WTC11 (cell line): ENCODE measurements at regions not wholly inside any gene's neighbourhood (a gene's known extent, or its start where the extent isn't known, plus 50 kb on each side); places are given as distances from the start of the nearest gene placed in this dataset.

Source experiments
- ATAC-seq: fragments of 200-7000 bp; cut with Tn5 transposase; 2 replicates; pipeline ENCODE4 v1.10.0; 2021; ENCODE audit warnings: mild to moderate bottlenecking, moderate library complexity
- CTCF ChIA-PET: fragments of 300-600 bp; sonication (Branson Sonifier 250); formaldehyde crosslinking; loops from one replicate; lab custom pipeline; 2021; ENCODE audit warnings: antibody characterized with exemption; lab: Charles Lee
- POLR2A ChIA-PET: fragments of 350-600 bp; sonication (Branson Sonifier 250); formaldehyde crosslinking; loops from one replicate; lab custom pipeline; 2021; ENCODE audit warnings: antibody characterized with exemption; lab: Charles Lee
- DNase-seq: peaks from one replicate; pipeline ENCODE4 v3.0.0; 2021; ENCODE audit warnings: low spot score
- H3K27ac Mint-ChIP-seq: 2 replicates; pipeline ENCODE4 v1.8.0; 2021; ENCODE audit warnings: mixed read lengths
- H3K27me3 Mint-ChIP-seq: 2 replicates; pipeline ENCODE4 v1.8.0; 2021; ENCODE audit warnings: low read depth, mild to moderate bottlenecking, moderate library complexity, mixed read lengths
- H3K36me3 Mint-ChIP-seq: 2 replicates; pipeline ENCODE4 v1.8.0; 2021; ENCODE audit warnings: mixed read lengths
- H3K4me1 Mint-ChIP-seq: 2 replicates; pipeline ENCODE4 v1.8.0; 2022; ENCODE audit warnings: mixed read lengths
- H3K4me3 Mint-ChIP-seq: 2 replicates; pipeline ENCODE4 v1.8.0; 2021; ENCODE audit warnings: mild to moderate bottlenecking, moderate library complexity, mixed read lengths
- H3K9me3 Mint-ChIP-seq: 2 replicates; pipeline ENCODE4 v1.8.0; 2021; ENCODE audit warnings: mixed read lengths
- CREB1 ChIP-seq: sonication (generic); formaldehyde crosslinking; IDR thresholded peaks from 2 replicates; pipeline ENCODE4 v1.8.0; 2023; ENCODE audit warnings: mild to moderate bottlenecking, missing genetic modification reagents
- ELF4 ChIP-seq: sonication (generic); formaldehyde crosslinking; IDR thresholded peaks from 2 replicates; pipeline ENCODE4 v1.8.1; 2022; ENCODE audit warnings: low read depth, mild to moderate bottlenecking, moderate library complexity, missing genetic modification reagents
- ESRRA ChIP-seq: sonication (generic); formaldehyde crosslinking; IDR thresholded peaks from 2 replicates; pipeline ENCODE4 v1.8.1; 2022; ENCODE audit warnings: mild to moderate bottlenecking, missing genetic modification reagents, borderline replicate concordance
- ETV6 ChIP-seq: sonication (generic); formaldehyde crosslinking; IDR thresholded peaks from 2 replicates; pipeline ENCODE4 v1.8.1; 2022; ENCODE audit warnings: mild to moderate bottlenecking, missing genetic modification reagents
- FOXJ3 ChIP-seq: sonication (generic); formaldehyde crosslinking; IDR thresholded peaks from 2 replicates; pipeline ENCODE4 v1.9.0; 2021; ENCODE audit warnings: missing genetic modification reagents, mild to moderate bottlenecking, borderline replicate concordance
- FOXK1 ChIP-seq: sonication (generic); formaldehyde crosslinking; IDR thresholded peaks from 2 replicates; pipeline ENCODE4 v1.8.0; 2022; ENCODE audit warnings: mild to moderate bottlenecking, moderate library complexity, missing genetic modification reagents
- GABPB1 ChIP-seq: sonication (generic); formaldehyde crosslinking; IDR thresholded peaks from 2 replicates; pipeline ENCODE4 v1.8.1; 2023; ENCODE audit warnings: mild to moderate bottlenecking, missing genetic modification reagents
- JUN ChIP-seq: sonication (generic); formaldehyde crosslinking; IDR thresholded peaks from 2 replicates; pipeline ENCODE4 v1.8.0; 2023; ENCODE audit warnings: mild to moderate bottlenecking, missing genetic modification reagents
- PRRX2 ChIP-seq: fragments of 250-450 bp; sonication (Bioruptor Pico); IDR thresholded peaks from 2 replicates; pipeline ENCODE4 v1.8.0; 2021; ENCODE audit warnings: mild to moderate bottlenecking
- RELA ChIP-seq: sonication (generic); formaldehyde crosslinking; IDR thresholded peaks from 2 replicates; pipeline ENCODE4 v1.8.1; 2022; ENCODE audit warnings: missing genetic modification reagents, mild to moderate bottlenecking, borderline replicate concordance
- SP1 ChIP-seq: sonication (generic); formaldehyde crosslinking; conservative IDR thresholded peaks from 2 replicates; pipeline ENCODE4 v1.8.1; 2022; ENCODE audit warnings: missing genetic modification reagents
- ZNF138 ChIP-seq: sonication (generic); formaldehyde crosslinking; conservative IDR thresholded peaks from 2 replicates; pipeline ENCODE4 v1.8.1; 2022; ENCODE audit warnings: mild to moderate bottlenecking, moderate library complexity, missing genetic modification reagents
- ZNF423 ChIP-seq: fragments of 250-450 bp; sonication (Bioruptor Pico); IDR thresholded peaks from 2 replicates; pipeline ENCODE4 v2.1.2; 2022; ENCODE audit warnings: mild to moderate bottlenecking, moderate library complexity
- TF ChIP-seq, protein P1 (sequence below): sonication (generic); formaldehyde crosslinking; conservative IDR thresholded peaks from 2 replicates; pipeline ENCODE4 v1.8.1; 2023; ENCODE audit warnings: mild to moderate bottlenecking, low read depth, missing genetic modification reagents, moderate library complexity
- TF ChIP-seq, protein P2 (sequence below): sonication (generic); formaldehyde crosslinking; IDR thresholded peaks from 2 replicates; pipeline ENCODE4 v1.8.0; 2022; ENCODE audit warnings: mild to moderate bottlenecking, missing genetic modification reagents
- TF ChIP-seq, protein P3 (sequence below): fragments of 200-600 bp; IDR thresholded peaks from 2 replicates; pipeline ENCODE4 v1.8.0; 2022; ENCODE audit warnings: antibody characterized with exemption
- TF ChIP-seq, protein P4 (sequence below): sonication (generic); formaldehyde crosslinking; IDR thresholded peaks from 2 replicates; pipeline ENCODE4 v1.8.0; 2023; ENCODE audit warnings: mild to moderate bottlenecking, missing genetic modification reagents
- TF ChIP-seq, protein P5 (sequence below): sonication (generic); formaldehyde crosslinking; IDR thresholded peaks from 2 replicates; pipeline ENCODE4 v1.8.0; 2023; ENCODE audit warnings: missing genetic modification reagents
- TF ChIP-seq, protein P6 (sequence below): sonication (generic); formaldehyde crosslinking; IDR thresholded peaks from 2 replicates; pipeline ENCODE4 v1.8.1; 2023; ENCODE audit warnings: mild to moderate bottlenecking, missing genetic modification reagents
- TF ChIP-seq, protein P7 (sequence below): sonication (generic); formaldehyde crosslinking; IDR thresholded peaks from 2 replicates; pipeline ENCODE4 v1.8.1; 2022; ENCODE audit warnings: low read depth, mild to moderate bottlenecking, moderate library complexity, missing genetic modification reagents, borderline replicate concordance

DNA sequence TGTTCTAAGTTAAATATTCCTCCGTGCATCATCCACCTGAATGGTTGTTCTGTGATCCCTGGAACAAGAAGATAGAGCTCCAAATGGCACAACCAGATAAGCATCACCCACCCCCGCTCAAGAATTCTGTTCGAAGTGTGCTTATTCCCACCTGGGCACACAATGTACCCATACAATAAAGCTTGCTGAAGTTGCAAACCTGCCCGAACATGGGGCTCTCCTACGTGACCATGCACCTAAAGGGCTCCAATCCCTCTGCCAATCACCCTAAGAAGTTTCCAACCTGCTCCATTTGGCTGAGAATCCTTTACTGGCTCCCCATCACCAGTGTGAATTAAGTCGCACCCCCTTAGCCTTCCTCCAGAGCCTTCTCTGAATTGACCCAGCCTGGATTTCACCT, 1157.4 kb downstream of the TBC1D22A start:
- TF ChIP-seq RELA (CRISPR knock-in tag) (no peak), CREB1 (CRISPR knock-in tag) (no peak), ESRRA (CRISPR knock-in tag) (no peak), FOXK1 (CRISPR knock-in tag) (no peak)
- TF ChIP-seq, protein P1, sequence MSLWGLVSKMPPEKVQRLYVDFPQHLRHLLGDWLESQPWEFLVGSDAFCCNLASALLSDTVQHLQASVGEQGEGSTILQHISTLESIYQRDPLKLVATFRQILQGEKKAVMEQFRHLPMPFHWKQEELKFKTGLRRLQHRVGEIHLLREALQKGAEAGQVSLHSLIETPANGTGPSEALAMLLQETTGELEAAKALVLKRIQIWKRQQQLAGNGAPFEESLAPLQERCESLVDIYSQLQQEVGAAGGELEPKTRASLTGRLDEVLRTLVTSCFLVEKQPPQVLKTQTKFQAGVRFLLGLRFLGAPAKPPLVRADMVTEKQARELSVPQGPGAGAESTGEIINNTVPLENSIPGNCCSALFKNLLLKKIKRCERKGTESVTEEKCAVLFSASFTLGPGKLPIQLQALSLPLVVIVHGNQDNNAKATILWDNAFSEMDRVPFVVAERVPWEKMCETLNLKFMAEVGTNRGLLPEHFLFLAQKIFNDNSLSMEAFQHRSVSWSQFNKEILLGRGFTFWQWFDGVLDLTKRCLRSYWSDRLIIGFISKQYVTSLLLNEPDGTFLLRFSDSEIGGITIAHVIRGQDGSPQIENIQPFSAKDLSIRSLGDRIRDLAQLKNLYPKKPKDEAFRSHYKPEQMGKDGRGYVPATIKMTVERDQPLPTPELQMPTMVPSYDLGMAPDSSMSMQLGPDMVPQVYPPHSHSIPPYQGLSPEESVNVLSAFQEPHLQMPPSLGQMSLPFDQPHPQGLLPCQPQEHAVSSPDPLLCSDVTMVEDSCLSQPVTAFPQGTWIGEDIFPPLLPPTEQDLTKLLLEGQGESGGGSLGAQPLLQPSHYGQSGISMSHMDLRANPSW (CRISPR knock-in tag): no peak
- TF ChIP-seq, protein P2, sequence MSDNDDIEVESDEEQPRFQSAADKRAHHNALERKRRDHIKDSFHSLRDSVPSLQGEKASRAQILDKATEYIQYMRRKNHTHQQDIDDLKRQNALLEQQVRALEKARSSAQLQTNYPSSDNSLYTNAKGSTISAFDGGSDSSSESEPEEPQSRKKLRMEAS (CRISPR knock-in tag): no peak
- TF ChIP-seq, protein P3, sequence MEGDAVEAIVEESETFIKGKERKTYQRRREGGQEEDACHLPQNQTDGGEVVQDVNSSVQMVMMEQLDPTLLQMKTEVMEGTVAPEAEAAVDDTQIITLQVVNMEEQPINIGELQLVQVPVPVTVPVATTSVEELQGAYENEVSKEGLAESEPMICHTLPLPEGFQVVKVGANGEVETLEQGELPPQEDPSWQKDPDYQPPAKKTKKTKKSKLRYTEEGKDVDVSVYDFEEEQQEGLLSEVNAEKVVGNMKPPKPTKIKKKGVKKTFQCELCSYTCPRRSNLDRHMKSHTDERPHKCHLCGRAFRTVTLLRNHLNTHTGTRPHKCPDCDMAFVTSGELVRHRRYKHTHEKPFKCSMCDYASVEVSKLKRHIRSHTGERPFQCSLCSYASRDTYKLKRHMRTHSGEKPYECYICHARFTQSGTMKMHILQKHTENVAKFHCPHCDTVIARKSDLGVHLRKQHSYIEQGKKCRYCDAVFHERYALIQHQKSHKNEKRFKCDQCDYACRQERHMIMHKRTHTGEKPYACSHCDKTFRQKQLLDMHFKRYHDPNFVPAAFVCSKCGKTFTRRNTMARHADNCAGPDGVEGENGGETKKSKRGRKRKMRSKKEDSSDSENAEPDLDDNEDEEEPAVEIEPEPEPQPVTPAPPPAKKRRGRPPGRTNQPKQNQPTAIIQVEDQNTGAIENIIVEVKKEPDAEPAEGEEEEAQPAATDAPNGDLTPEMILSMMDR: no peak
- H3K27ac Mint-ChIP-seq: no peak overlapping the region
- no peak for ATAC-seq
- CTCF ChIA-PET: no interaction called here
- H3K4me3 Mint-ChIP-seq: no peak overlapping the region
- H3K9me3 Mint-ChIP-seq: peaks cover 20% of the 10 kb centered on the region
- H3K4me1 Mint-ChIP-seq: no peaks in the 10 kb centered on the region
- peaks cover 8% of the 10 kb centered on the region; the same call in 1 of the 2 replicates for H3K36me3 Mint-ChIP-seq
- DNase-seq: no peak
- H3K27me3 Mint-ChIP-seq: no peaks in the 10 kb centered on the region; the same call in 1 of the 2 replicates
- POLR2A ChIA-PET: no interaction called here

DNA sequence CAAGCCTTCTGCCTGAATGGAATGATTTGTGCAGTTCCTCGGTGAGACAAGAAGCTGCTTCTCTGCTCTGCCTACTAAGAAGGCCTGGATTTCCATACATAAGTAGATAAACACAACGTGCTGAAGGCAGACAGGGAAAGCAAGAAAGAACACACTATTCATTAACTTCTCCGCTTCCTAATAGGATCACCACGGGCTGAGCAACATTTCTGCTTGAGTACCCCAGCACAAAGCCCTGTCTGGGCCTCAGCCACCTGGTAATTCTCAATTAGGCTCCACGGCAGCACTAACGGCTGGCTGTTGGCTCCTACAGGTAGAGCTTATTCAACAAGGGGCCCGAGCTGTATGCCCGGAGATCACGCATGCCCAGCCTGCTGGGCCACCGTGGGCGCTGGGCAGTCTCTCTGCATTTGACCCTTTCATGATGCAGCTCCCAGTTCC, 1156.6 kb downstream of the TBC1D22A start:
- ChIA-PET POLR2A (no interaction called here), CTCF (no interaction called here)
- peaks cover 18% of the 10 kb centered on the region for H3K9me3 Mint-ChIP-seq
- H3K4me3 Mint-ChIP-seq: no peak overlapping the region
- no peaks in the 10 kb centered on the region; the same call in 1 of the 2 replicates for H3K27me3 Mint-ChIP-seq
- no peak for ATAC-seq
- no peaks in the 10 kb centered on the region for H3K4me1 Mint-ChIP-seq
- no peak overlapping the region for H3K27ac Mint-ChIP-seq
- TF ChIP-seq ZNF138 (no peak), JUN (no peak), PRRX2 (CRISPR knock-in tag) (no peak), FOXJ3 (CRISPR knock-in tag) (no peak), ESRRA (CRISPR knock-in tag) (no peak), ZNF423 (CRISPR knock-in tag) (no peak), ETV6 (CRISPR knock-in tag) (no peak), ELF4 (no peak), GABPB1 (CRISPR knock-in tag) (no peak), SP1 (CRISPR knock-in tag) (no peak)
- TF ChIP-seq, protein P4, sequence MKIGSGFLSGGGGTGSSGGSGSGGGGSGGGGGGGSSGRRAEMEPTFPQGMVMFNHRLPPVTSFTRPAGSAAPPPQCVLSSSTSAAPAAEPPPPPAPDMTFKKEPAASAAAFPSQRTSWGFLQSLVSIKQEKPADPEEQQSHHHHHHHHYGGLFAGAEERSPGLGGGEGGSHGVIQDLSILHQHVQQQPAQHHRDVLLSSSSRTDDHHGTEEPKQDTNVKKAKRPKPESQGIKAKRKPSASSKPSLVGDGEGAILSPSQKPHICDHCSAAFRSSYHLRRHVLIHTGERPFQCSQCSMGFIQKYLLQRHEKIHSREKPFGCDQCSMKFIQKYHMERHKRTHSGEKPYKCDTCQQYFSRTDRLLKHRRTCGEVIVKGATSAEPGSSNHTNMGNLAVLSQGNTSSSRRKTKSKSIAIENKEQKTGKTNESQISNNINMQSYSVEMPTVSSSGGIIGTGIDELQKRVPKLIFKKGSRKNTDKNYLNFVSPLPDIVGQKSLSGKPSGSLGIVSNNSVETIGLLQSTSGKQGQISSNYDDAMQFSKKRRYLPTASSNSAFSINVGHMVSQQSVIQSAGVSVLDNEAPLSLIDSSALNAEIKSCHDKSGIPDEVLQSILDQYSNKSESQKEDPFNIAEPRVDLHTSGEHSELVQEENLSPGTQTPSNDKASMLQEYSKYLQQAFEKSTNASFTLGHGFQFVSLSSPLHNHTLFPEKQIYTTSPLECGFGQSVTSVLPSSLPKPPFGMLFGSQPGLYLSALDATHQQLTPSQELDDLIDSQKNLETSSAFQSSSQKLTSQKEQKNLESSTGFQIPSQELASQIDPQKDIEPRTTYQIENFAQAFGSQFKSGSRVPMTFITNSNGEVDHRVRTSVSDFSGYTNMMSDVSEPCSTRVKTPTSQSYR (CRISPR knock-in tag): no peak
- TF ChIP-seq, protein P5, sequence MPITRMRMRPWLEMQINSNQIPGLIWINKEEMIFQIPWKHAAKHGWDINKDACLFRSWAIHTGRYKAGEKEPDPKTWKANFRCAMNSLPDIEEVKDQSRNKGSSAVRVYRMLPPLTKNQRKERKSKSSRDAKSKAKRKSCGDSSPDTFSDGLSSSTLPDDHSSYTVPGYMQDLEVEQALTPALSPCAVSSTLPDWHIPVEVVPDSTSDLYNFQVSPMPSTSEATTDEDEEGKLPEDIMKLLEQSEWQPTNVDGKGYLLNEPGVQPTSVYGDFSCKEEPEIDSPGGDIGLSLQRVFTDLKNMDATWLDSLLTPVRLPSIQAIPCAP: no peak
- TF ChIP-seq, protein P6, sequence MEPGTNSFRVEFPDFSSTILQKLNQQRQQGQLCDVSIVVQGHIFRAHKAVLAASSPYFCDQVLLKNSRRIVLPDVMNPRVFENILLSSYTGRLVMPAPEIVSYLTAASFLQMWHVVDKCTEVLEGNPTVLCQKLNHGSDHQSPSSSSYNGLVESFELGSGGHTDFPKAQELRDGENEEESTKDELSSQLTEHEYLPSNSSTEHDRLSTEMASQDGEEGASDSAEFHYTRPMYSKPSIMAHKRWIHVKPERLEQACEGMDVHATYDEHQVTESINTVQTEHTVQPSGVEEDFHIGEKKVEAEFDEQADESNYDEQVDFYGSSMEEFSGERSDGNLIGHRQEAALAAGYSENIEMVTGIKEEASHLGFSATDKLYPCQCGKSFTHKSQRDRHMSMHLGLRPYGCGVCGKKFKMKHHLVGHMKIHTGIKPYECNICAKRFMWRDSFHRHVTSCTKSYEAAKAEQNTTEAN: no peak
- TF ChIP-seq, protein P7, sequence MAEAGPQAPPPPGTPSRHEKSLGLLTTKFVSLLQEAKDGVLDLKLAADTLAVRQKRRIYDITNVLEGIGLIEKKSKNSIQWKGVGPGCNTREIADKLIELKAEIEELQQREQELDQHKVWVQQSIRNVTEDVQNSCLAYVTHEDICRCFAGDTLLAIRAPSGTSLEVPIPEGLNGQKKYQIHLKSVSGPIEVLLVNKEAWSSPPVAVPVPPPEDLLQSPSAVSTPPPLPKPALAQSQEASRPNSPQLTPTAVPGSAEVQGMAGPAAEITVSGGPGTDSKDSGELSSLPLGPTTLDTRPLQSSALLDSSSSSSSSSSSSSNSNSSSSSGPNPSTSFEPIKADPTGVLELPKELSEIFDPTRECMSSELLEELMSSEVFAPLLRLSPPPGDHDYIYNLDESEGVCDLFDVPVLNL (CRISPR knock-in tag): no peak
- TF ChIP-seq, all 79 proteins: peak for 0
- DNase-seq: no peak
- peaks cover 4% of the 10 kb centered on the region; the same call in 1 of the 2 replicates for H3K36me3 Mint-ChIP-seq
